Uterus (tissue), 3 donors: ENCODE measurements at regions not wholly inside any gene's neighbourhood (a gene's known extent, or its start where the extent isn't known, plus 50 kb on each side); places are given as distances from the start of the nearest gene placed in this dataset.
A peak's percentile ranks its signal among the peaks of the same experiment; 100 is the strongest.

ENCODE experiments used
- DNase-seq, 2 donors: peaks; one replicate each; pipeline ENCODE4 v3.0.0-alpha.2; 2019 to 2020
- H3K27ac ChIP-seq, 2 donors: fragments of 200-600 bp; sonication (generic); 1 replicate in 1 of 2; 2 replicates in 1 of 2; pipeline ENCODE4 v1.5.1; 2016 to 2018
- H3K27me3 ChIP-seq, 2 donors: fragments of 200-600 bp; sonication (generic); one replicate each; pipeline ENCODE4 v1.5.1; 2018 to 2019; ENCODE audit warnings: control low read depth in 1 of 2
- H3K36me3 ChIP-seq, 2 donors: fragments of 200-600 bp; sonication (generic); one replicate each; pipeline ENCODE4 v1.5.1; 2019; ENCODE audit warnings: control low read depth in 1 of 2
- H3K4me1 ChIP-seq, 2 donors: fragments of 200-600 bp; sonication (generic); one replicate each; pipeline ENCODE4 v1.5.1; 2018 to 2019; ENCODE audit warnings: control low read depth in 1 of 2
- H3K4me3 ChIP-seq, 2 donors: fragments of 200-600 bp; sonication (generic); 1 replicate in 1 of 2; 2 replicates in 1 of 2; pipeline ENCODE4 v1.5.1; 2018 to 2019; ENCODE audit warnings: mild to moderate bottlenecking in 1 of 2
- H3K9me3 ChIP-seq, 2 donors: fragments of 200-600 bp; sonication (generic); one replicate each; pipeline ENCODE4 v1.5.1; 2019; ENCODE audit warnings: control low read depth in 1 of 2
- POLR2A ChIP-seq, 2 donors: fragments of 450-650 bp; IDR thresholded peaks; one replicate each; pipeline ENCODE4 v1.6.1; 2016; ENCODE audit warnings: antibody characterized with exemption in 2 of 2, mild to moderate bottlenecking in 1 of 2, moderate library complexity in 1 of 2
- intact Hi-C: fragments of 100-400 bp; cut with DNase I; formaldehyde crosslinking; loops from one replicate; pipeline ENCODE4 v1.15.1; 2023; ENCODE audit warnings: low total_unique reads
- TF ChIP-seq, protein P1 (sequence below), 4 experiments: fragments of 200-600 bp in 2 of 4; fragments of 450-650 bp in 2 of 4; sonication (generic) in 2 of 4; IDR thresholded peaks; one replicate each; pipeline ENCODE4 v1.5.1; 2016 to 2019; ENCODE audit warnings: antibody characterized with exemption in 4 of 4, mild to moderate bottlenecking in 2 of 4, moderate library complexity in 1 of 4
- donor health status: DM: yes; HTN: yes; CAD: no.

- no peak for TF ChIP-seq POLR2A (IDR thresholded peaks at IDR 0.05)
- TF ChIP-seq, protein P1, sequence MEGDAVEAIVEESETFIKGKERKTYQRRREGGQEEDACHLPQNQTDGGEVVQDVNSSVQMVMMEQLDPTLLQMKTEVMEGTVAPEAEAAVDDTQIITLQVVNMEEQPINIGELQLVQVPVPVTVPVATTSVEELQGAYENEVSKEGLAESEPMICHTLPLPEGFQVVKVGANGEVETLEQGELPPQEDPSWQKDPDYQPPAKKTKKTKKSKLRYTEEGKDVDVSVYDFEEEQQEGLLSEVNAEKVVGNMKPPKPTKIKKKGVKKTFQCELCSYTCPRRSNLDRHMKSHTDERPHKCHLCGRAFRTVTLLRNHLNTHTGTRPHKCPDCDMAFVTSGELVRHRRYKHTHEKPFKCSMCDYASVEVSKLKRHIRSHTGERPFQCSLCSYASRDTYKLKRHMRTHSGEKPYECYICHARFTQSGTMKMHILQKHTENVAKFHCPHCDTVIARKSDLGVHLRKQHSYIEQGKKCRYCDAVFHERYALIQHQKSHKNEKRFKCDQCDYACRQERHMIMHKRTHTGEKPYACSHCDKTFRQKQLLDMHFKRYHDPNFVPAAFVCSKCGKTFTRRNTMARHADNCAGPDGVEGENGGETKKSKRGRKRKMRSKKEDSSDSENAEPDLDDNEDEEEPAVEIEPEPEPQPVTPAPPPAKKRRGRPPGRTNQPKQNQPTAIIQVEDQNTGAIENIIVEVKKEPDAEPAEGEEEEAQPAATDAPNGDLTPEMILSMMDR (IDR thresholded peaks at IDR 0.05) = no peak
- peaks cover 0 to under 1% of the 10 kb centered on the region in 2 donors for H3K4me1 ChIP-seq
- no peaks in the 10 kb centered on the region for H3K9me3 ChIP-seq
- no peaks in the 10 kb centered on the region for H3K36me3 ChIP-seq
- H3K27me3 ChIP-seq = no peaks in the 10 kb centered on the region
- no peak overlapping the region for H3K4me3 ChIP-seq
- intact Hi-C loops = no loop called here
- DNase-seq = peak in 1 of 2 donors; percentile 53
- H3K27ac ChIP-seq = peak overlapping the region; percentile 32 to 73
Observed at GRCh38 chr15:62889734-62890505, 152.6 kb upstream of the TPM1 start.

GRCh38 chr15:62894322-62895085 lies 148.0 kb upstream of the TPM1 start:
- H3K27me3 ChIP-seq = no peaks in the 10 kb centered on the region
- H3K4me1 ChIP-seq = peaks cover 0 to 15% of the 10 kb centered on the region in 2 donors
- H3K4me3 ChIP-seq = no peak overlapping the region
- intact Hi-C loops = no loop called here
- H3K27ac ChIP-seq = no peak overlapping the region
- no peak for TF ChIP-seq POLR2A (IDR thresholded peaks at IDR 0.05)
- TF ChIP-seq, protein P1 (IDR thresholded peaks at IDR 0.05) = no peak
- no peak for DNase-seq
- H3K9me3 ChIP-seq = no peaks in the 10 kb centered on the region
- H3K36me3 ChIP-seq = no peaks in the 10 kb centered on the region

DNA sequence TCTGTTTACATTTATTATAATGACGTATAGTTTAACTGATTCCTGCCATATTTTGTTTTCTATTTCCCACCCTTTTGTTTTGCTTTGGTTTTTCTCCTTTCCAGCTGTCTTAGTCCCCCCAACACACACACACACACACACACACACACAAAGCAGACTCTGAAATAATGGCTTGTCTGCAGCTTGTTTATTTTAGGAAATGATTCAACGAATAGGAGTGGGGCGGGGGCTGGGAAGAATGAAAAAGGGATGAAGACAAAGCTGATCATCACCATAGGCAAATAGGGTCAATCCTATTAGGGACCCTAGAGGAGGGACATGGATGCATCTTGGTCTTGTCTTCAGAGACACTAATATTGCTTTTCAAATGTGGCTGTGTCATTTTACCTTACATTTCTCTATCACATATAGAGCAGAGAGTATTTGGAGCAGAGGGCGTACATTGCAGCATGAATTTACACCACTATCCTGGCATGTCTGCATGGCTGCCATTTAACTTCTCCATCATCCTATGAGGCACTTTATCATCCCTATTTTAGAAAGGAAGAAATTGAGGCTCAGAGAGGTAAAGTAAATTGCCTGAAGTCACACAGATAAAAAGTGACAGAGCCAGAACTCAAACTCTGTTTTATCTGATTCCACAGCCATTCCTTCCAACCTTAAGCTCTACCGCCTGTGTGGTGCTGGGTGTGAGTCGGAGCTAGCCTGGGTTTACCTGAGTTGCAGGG lies 147.2 kb upstream of the TPM1 start:
- Histone ChIP-seq H3K4me3 (no peak overlapping the region), H3K9me3 (no peaks in the 10 kb centered on the region), H3K27me3 (no peaks in the 10 kb centered on the region), H3K36me3 (no peaks in the 10 kb centered on the region), H3K4me1 (peaks cover 0 to 15% of the 10 kb centered on the region in 2 donors), H3K27ac (peak overlapping the region; percentile 70 to 77)
- no peak for DNase-seq
- TF ChIP-seq, protein P1 (IDR thresholded peaks at IDR 0.05) = no peak
- TF ChIP-seq POLR2A (IDR thresholded peaks at IDR 0.05) = no peak
- intact Hi-C loops = no loop called here

GRCh38 chr15:62895905-62896316 lies 146.6 kb upstream of the TPM1 start:
- peaks cover 2 to 15% of the 10 kb centered on the region in 2 donors for H3K4me1 ChIP-seq
- no peaks in the 10 kb centered on the region for H3K36me3 ChIP-seq

More at GRCh38 chr15:62895905-62896316, 146.6 kb upstream of the TPM1 start:
- Histone ChIP-seq H3K4me3 (no peak overlapping the region), H3K9me3 (no peaks in the 10 kb centered on the region), H3K27me3 (no peaks in the 10 kb centered on the region), H3K27ac (peak overlapping the region; percentile 70 to 77)
- TF ChIP-seq, protein P1 (IDR thresholded peaks at IDR 0.05) = no peak
- no peak for TF ChIP-seq POLR2A (IDR thresholded peaks at IDR 0.05)
- DNase-seq = no peak
- intact Hi-C loops = no loop called here
